Astrocyte (in vitro differentiated cells and primary cell): ENCODE measurements at regions not wholly inside any gene's neighbourhood (a gene's known extent, or its start where the extent isn't known, plus 50 kb on each side); places are given as distances from the start of the nearest gene placed in this dataset.

Experiments used
- DNase-seq: peaks from one replicate; pipeline ENCODE4 v3.0.0-alpha.2; 2010; ENCODE audit warnings: low read depth
- FAIRE-seq: peaks from 2 replicates; lab custom pipeline; 2011; peaks lifted over from hg19 to GRCh38; lab: Jason Lieb, UNC
- H2AFZ ChIP-seq: 2 replicates; pipeline ENCODE4 v1.6.0; 2012; ENCODE audit warnings: low read depth, low read length, inconsistent platforms
- H3K27ac ChIP-seq: 2 replicates; pipeline ENCODE4 v1.5.1; 2011; ENCODE audit warnings: low read depth, low read length, inconsistent platforms
- H3K27me3 ChIP-seq: 2 replicates; pipeline ENCODE4 v1.6.0; 2011; ENCODE audit warnings: low read length, inconsistent platforms; ENCODE audit not compliant: insufficient read depth
- H3K36me3 ChIP-seq: 2 replicates; pipeline ENCODE4 v1.5.1; 2011; ENCODE audit warnings: low read length, inconsistent platforms; ENCODE audit not compliant: insufficient read depth
- H3K4me1 ChIP-seq: 2 replicates; pipeline ENCODE4 v1.5.1; 2011; ENCODE audit warnings: low read length, inconsistent platforms; ENCODE audit not compliant: insufficient read depth
- H3K4me2 ChIP-seq: 2 replicates; pipeline ENCODE4 v1.6.0; 2012; ENCODE audit warnings: low read length, inconsistent platforms
- H3K4me3 ChIP-seq: 2 replicates; pipeline ENCODE4 v1.5.1; 2011; ENCODE audit warnings: low read depth, mild to moderate bottlenecking, low read length, inconsistent platforms; ENCODE audit not compliant: insufficient read depth
- H3K79me2 ChIP-seq: 2 replicates; pipeline ENCODE4 v1.6.0; 2012; ENCODE audit warnings: mild to moderate bottlenecking, low read length, inconsistent platforms; ENCODE audit not compliant: insufficient read depth
- H3K9ac ChIP-seq: 2 replicates; pipeline ENCODE4 v1.6.0; 2012; ENCODE audit warnings: mild to moderate bottlenecking, low read length, inconsistent platforms
- H3K9me3 ChIP-seq: 2 replicates; pipeline ENCODE4 v1.5.1; 2012; ENCODE audit warnings: low read depth, mild to moderate bottlenecking, low read length, inconsistent platforms; ENCODE audit not compliant: insufficient read depth
- H4K20me1 ChIP-seq: 2 replicates; pipeline ENCODE4 v1.6.0; 2012; ENCODE audit warnings: low read length, inconsistent platforms; ENCODE audit not compliant: insufficient read depth
- H3K27ac Mint-ChIP-seq: one replicate; pipeline ENCODE4 v1.8.0; 2021; ENCODE audit warnings: mild to moderate bottlenecking, mixed read lengths; ENCODE audit not compliant: unreplicated experiment
- H3K27me3 Mint-ChIP-seq: one replicate; pipeline ENCODE4 v1.8.0; 2021; ENCODE audit warnings: low read depth, mixed read lengths; ENCODE audit not compliant: unreplicated experiment
- H3K36me3 Mint-ChIP-seq: one replicate; pipeline ENCODE4 v1.8.0; 2021; ENCODE audit warnings: low read depth, mixed read lengths; ENCODE audit not compliant: unreplicated experiment
- H3K4me1 Mint-ChIP-seq: one replicate; pipeline ENCODE4 v1.8.0; 2021; ENCODE audit warnings: low read depth, mixed read lengths; ENCODE audit not compliant: unreplicated experiment
- H3K4me3 Mint-ChIP-seq: one replicate; pipeline ENCODE4 v1.8.0; 2021; ENCODE audit warnings: mild to moderate bottlenecking, moderate library complexity, mixed read lengths; ENCODE audit not compliant: unreplicated experiment
- H3K9me3 Mint-ChIP-seq: one replicate; pipeline ENCODE4 v1.8.0; 2021; ENCODE audit warnings: mild to moderate bottlenecking, mixed read lengths; ENCODE audit not compliant: unreplicated experiment
- EZH2 ChIP-seq: IDR thresholded peaks from 2 replicates; pipeline ENCODE4 v1.6.1; 2012; ENCODE audit warnings: mild to moderate bottlenecking, low read length, inconsistent platforms; ENCODE audit not compliant: insufficient read depth
- TF ChIP-seq, protein P1 (sequence below): IDR thresholded peaks from 2 replicates; pipeline ENCODE4 v1.5.1; 2011; ENCODE audit warnings: low read depth, mild to moderate bottlenecking, inconsistent platforms, low read length, moderate library complexity; ENCODE audit not compliant: insufficient read depth

DNA sequence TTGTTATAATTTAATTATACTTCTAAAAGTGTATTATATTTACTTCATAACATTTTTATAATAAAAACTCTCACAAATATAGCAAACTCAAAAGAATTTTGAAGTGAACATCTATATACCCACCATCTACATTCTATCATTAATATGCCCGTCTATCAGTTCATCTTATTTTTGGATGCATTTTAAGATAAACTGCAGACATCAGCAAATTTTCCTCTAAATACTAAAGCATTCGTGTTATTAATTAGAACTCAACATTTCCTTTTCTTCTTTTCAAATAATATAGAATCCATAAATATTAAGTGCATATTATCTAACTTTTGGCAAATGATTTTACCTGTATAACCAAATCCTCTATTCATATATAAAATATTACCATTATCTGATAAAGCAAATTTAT lies 242.9 kb upstream of the BCHE start:
- Histone ChIP-seq H3K27me3 (no peaks in the 10 kb centered on the region), H3K4me2 (no peak overlapping the region), H3K36me3 (no peaks in the 10 kb centered on the region), H3K9me3 (no peaks in the 10 kb centered on the region), H3K4me1 (no peaks in the 10 kb centered on the region), H3K79me2 (no peaks in the 10 kb centered on the region), H2AFZ (no peak overlapping the region), H3K9ac (no peak overlapping the region), H3K4me3 (no peak overlapping the region), H3K27ac (no peak overlapping the region), H4K20me1 (no peaks in the 10 kb centered on the region)
- Mint-ChIP-seq H3K27ac (no peak overlapping the region), H3K9me3 (peaks cover 2% of the 10 kb centered on the region), H3K27me3 (no peaks in the 10 kb centered on the region), H3K36me3 (no peaks in the 10 kb centered on the region), H3K4me3 (no peak overlapping the region), H3K4me1 (no peaks in the 10 kb centered on the region)
- DNase-seq (no peak), FAIRE-seq (no peak)
- TF ChIP-seq, protein P1, sequence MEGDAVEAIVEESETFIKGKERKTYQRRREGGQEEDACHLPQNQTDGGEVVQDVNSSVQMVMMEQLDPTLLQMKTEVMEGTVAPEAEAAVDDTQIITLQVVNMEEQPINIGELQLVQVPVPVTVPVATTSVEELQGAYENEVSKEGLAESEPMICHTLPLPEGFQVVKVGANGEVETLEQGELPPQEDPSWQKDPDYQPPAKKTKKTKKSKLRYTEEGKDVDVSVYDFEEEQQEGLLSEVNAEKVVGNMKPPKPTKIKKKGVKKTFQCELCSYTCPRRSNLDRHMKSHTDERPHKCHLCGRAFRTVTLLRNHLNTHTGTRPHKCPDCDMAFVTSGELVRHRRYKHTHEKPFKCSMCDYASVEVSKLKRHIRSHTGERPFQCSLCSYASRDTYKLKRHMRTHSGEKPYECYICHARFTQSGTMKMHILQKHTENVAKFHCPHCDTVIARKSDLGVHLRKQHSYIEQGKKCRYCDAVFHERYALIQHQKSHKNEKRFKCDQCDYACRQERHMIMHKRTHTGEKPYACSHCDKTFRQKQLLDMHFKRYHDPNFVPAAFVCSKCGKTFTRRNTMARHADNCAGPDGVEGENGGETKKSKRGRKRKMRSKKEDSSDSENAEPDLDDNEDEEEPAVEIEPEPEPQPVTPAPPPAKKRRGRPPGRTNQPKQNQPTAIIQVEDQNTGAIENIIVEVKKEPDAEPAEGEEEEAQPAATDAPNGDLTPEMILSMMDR, result no peak
- no peak for TF ChIP-seq EZH2

DNA sequence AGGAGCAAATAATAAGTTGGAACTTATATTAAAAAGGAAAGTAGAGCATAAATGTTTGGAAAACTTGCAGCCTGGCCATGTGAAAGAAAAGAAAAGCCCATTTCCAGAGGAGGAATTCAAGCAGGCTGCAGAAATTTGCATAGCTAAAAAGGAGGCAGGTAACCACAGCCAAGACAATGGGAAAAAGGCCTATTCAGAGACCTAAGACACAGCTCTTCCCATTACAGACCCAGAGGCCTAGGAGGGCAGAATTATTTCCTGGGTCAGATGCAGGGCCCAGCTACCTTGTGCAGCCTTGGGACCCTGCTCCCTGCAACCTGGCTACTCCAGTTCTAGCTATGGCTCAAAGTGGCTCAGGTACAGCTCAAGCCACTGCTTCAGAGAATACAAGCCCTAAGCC lies 234.6 kb upstream of the BCHE start:
- no peaks in the 10 kb centered on the region for H3K4me1 ChIP-seq
- no peak for FAIRE-seq
- H3K4me3 ChIP-seq, result no peak overlapping the region
- Mint-ChIP-seq H3K36me3 (no peaks in the 10 kb centered on the region), H3K4me1 (peaks cover 10% of the 10 kb centered on the region), H3K27me3 (no peaks in the 10 kb centered on the region), H3K9me3 (peaks cover 2% of the 10 kb centered on the region), H3K4me3 (no peak overlapping the region), H3K27ac (no peak overlapping the region)
- DNase-seq, result no peak
- no peak overlapping the region for H2AFZ ChIP-seq
- H3K9ac ChIP-seq, result no peak overlapping the region
- no peaks in the 10 kb centered on the region for H3K36me3 ChIP-seq
- no peaks in the 10 kb centered on the region for H3K79me2 ChIP-seq
- no peaks in the 10 kb centered on the region for H3K27me3 ChIP-seq
- H3K27ac ChIP-seq, result no peak overlapping the region
- H4K20me1 ChIP-seq, result no peaks in the 10 kb centered on the region
- TF ChIP-seq, protein P1, result no peak
- TF ChIP-seq EZH2, result no peak
- H3K9me3 ChIP-seq, result no peaks in the 10 kb centered on the region
- H3K4me2 ChIP-seq, result no peak overlapping the region

DNA sequence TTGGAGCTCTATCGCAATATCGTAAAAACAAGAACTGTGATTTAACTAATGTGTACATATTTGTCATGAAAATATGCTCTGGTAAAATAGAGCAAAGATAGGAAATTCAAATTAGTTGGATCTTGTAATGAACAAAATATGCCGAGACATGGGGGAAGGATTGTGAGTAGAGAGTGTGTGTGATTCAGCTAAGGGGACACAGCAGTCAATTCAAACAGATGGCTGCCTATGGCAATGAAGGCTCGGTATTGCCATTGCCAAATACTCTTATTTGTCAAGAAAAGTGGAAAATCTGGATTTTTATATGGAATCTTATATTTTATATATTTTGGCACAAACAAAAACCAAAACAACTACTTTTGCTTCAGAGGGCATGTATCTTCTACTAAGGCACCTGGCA lies 227.3 kb upstream of the BCHE start:
- Histone ChIP-seq H3K4me1 (no peaks in the 10 kb centered on the region), H3K4me2 (no peak overlapping the region), H2AFZ (no peak overlapping the region), H3K9ac (no peak overlapping the region), H3K79me2 (no peaks in the 10 kb centered on the region), H4K20me1 (no peaks in the 10 kb centered on the region), H3K27ac (no peak overlapping the region), H3K4me3 (no peak overlapping the region), H3K9me3 (no peaks in the 10 kb centered on the region), H3K27me3 (no peaks in the 10 kb centered on the region), H3K36me3 (no peaks in the 10 kb centered on the region)
- Mint-ChIP-seq H3K27ac (no peak overlapping the region), H3K9me3 (no peaks in the 10 kb centered on the region), H3K4me3 (no peak overlapping the region), H3K36me3 (no peaks in the 10 kb centered on the region), H3K27me3 (no peaks in the 10 kb centered on the region), H3K4me1 (peaks cover 10% of the 10 kb centered on the region)
- no peak for DNase-seq
- no peak for TF ChIP-seq EZH2
- TF ChIP-seq, protein P1, result no peak
- no peak for FAIRE-seq
